Activated T-helper 1 cell treated with anti-CD3 and anti-CD28 coated beads, Interleukin-12 subunit alpha, Interleukin-12 subunit beta, Interleukin-2, Interleukin-4 antibody, amounts not matched to agents 30 ng/mL and 10 ng/mL and 1 ng/mL, durations not matched to agents 14 hours and 24 hours and 36 hours (primary cell): ENCODE measurements at regions not wholly inside any gene's neighbourhood (a gene's known extent, or its start where the extent isn't known, plus 50 kb on each side); places are given as distances from the start of the nearest gene placed in this dataset.
"Not testable (repeated sequence)": the region's sequence is repeated elsewhere in the genome, so short reads cannot be mapped to it uniquely, and the experiment has no call there.

ENCODE experiments used
- DNase-seq: peaks from one replicate; pipeline ENCODE4 v3.0.0; 2021; ENCODE audit warnings: low spot score
- H3K27ac Mint-ChIP-seq: one replicate; pipeline ENCODE4 v1.8.0; 2021; ENCODE audit warnings: mild to moderate bottlenecking, mixed read lengths
- H3K27me3 Mint-ChIP-seq: one replicate; pipeline ENCODE4 v1.8.0; 2022; ENCODE audit warnings: mild to moderate bottlenecking, moderate library complexity, mixed read lengths; ENCODE audit not compliant: insufficient read depth
- H3K36me3 Mint-ChIP-seq: one replicate; pipeline ENCODE4 v1.8.0; 2021; ENCODE audit warnings: low read depth, mixed read lengths
- H3K4me1 Mint-ChIP-seq: one replicate; pipeline ENCODE4 v1.8.0; 2021; ENCODE audit warnings: low read depth, mixed read lengths
- H3K4me3 Mint-ChIP-seq: one replicate; pipeline ENCODE4 v1.8.0; 2021; ENCODE audit warnings: mild to moderate bottlenecking, moderate library complexity, mixed read lengths
- H3K9me3 Mint-ChIP-seq: one replicate; pipeline ENCODE4 v1.8.0; 2021; ENCODE audit warnings: mixed read lengths
- intact Hi-C: fragments of 100-400 bp; cut with micrococcal nuclease; formaldehyde crosslinking; loops from one replicate; pipeline ENCODE4 v1.15.1; 2024

DNA sequence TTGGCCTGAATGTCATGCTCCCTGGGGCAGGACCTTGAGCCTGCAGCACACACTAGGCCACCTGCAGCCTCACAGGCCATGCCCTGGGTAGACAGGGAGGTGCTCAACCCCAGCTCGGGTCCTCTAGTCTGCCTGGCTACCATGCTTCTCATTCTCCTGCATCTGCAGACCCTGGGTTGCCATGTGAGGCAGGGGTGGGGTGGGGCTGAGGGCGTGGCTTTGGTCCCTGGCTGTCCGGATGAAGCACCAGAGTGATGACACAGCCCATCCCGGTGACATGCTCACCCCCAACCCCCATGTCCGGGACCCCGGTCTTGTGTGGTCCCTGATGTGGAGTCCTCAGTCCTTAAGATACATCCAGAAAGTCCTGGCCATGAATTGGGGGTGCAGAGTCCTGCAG lies 521.8 kb downstream of the GOLGA6L6 start:
- DNase-seq, H3K4me1 Mint-ChIP-seq, H3K4me3 Mint-ChIP-seq, H3K27ac Mint-ChIP-seq, H3K9me3 Mint-ChIP-seq, intact Hi-C loops, H3K27me3 Mint-ChIP-seq, H3K36me3 Mint-ChIP-seq: not testable (repeated sequence)

GRCh38 chr15:20017581-20017980 lies 524.0 kb downstream of the GOLGA6L6 start:
- intact Hi-C loops, H3K4me3 Mint-ChIP-seq, DNase-seq: not testable (repeated sequence)

DNA sequence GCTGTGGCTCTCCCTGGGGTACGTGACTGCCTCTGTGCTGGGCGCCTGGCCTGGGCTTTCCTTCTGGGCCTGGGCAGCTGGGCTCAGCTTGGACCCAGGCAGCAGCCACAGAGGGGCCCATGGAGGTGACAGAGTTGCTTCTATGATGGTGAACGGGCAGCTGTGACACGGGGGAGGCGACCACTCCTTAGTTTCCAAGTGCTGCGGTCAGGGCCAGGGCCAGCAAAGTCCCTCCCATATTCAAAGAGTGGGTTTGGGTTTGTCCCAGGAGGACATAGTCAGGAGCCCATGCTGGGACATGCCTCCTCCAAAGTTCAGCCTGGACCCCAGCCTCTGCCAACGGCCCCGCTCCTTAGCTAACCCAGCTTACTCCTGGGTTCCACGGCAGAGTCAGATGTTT lies 524.7 kb downstream of the GOLGA6L6 start:
- H3K4me3 Mint-ChIP-seq, H3K36me3 Mint-ChIP-seq, H3K27ac Mint-ChIP-seq, H3K9me3 Mint-ChIP-seq, H3K4me1 Mint-ChIP-seq, DNase-seq, intact Hi-C loops, H3K27me3 Mint-ChIP-seq: not testable (repeated sequence)

More at GRCh38 chr15:20017581-20017980, 524.0 kb downstream of the GOLGA6L6 start:
- not testable (repeated sequence) for H3K9me3 Mint-ChIP-seq, H3K4me1 Mint-ChIP-seq, H3K27ac Mint-ChIP-seq, H3K36me3 Mint-ChIP-seq, H3K27me3 Mint-ChIP-seq

DNA sequence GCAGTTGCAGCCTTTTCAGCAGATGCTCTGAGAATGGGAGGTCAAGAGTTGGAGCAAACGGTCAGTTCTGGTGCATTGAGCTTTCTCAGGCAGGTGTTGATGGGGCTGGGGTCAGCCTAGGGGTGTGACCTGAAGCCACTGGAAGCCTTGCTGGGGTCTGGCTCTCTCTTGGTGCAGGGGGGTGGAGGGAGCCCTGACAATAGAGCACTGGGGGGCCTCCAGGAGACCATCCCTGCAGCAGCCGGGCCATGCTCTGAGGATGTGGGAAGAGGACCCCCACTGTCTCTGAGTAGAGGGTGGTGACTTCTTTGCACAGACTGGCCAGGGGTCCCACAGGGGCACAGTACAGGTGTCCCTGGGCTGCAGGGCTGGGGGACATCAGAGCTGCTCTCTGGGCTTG lies 528.8 kb downstream of the GOLGA6L6 start:
- DNase-seq, H3K4me1 Mint-ChIP-seq, H3K27me3 Mint-ChIP-seq, H3K36me3 Mint-ChIP-seq, intact Hi-C loops, H3K9me3 Mint-ChIP-seq, H3K27ac Mint-ChIP-seq, H3K4me3 Mint-ChIP-seq: not testable (repeated sequence)

- H3K36me3 Mint-ChIP-seq, intact Hi-C loops, H3K27ac Mint-ChIP-seq, H3K4me1 Mint-ChIP-seq, H3K4me3 Mint-ChIP-seq, H3K9me3 Mint-ChIP-seq, DNase-seq, H3K27me3 Mint-ChIP-seq: not testable (repeated sequence)
Measured at GRCh38 chr15:20010759-20011158, 530.8 kb downstream of the GOLGA6L6 start.

DNA sequence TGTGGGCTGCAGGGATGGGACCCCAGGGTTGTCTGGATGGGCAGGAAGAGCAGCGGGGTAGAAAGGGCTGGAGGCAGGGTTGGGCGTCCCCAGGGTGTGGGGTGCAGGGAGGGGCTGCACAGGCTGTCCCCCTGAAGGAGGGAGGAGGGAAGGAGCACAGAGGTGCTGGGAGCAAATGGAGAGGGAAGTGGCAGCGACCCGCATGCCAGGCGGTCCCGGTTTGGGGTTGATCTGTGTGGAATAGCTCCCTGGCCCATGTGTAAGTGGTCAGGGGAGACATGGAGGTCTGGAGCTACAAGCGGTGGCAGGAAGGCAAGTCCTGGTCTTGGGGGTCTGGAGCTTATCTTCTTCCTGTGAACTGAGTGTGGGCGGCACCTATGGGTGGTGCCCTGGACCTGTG lies 532.0 kb downstream of the GOLGA6L6 start:
- intact Hi-C loops, H3K4me1 Mint-ChIP-seq, H3K27ac Mint-ChIP-seq, H3K36me3 Mint-ChIP-seq, H3K27me3 Mint-ChIP-seq, DNase-seq, H3K4me3 Mint-ChIP-seq, H3K9me3 Mint-ChIP-seq: not testable (repeated sequence)

GRCh38 chr15:20007338-20007737 lies 534.3 kb downstream of the GOLGA6L6 start:
- H3K36me3 Mint-ChIP-seq, intact Hi-C loops, H3K27ac Mint-ChIP-seq, H3K27me3 Mint-ChIP-seq, DNase-seq, H3K4me1 Mint-ChIP-seq, H3K4me3 Mint-ChIP-seq, H3K9me3 Mint-ChIP-seq: not testable (repeated sequence)

DNA sequence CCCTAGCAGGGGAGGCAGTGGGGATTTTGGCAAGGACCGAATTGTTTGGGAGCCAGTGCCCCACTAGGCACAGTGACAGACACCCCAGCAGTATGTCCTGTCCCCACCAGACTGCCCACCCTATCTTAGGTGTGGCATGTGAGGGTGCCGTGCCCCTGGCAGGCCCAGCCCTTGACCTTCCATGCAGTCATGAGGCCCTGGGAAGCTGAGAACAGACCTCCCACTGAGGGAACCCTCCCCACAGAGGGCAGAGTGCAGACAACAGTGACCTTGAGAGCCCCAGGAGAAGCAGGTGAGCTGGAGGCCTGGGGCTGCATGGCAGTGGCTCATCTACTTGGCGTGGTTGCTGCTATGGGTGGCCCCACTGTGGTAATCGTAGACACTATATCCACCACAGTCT lies 538.1 kb downstream of the GOLGA6L6 start:
- intact Hi-C loops, H3K27ac Mint-ChIP-seq, H3K4me1 Mint-ChIP-seq, DNase-seq, H3K27me3 Mint-ChIP-seq, H3K4me3 Mint-ChIP-seq, H3K9me3 Mint-ChIP-seq, H3K36me3 Mint-ChIP-seq: not testable (repeated sequence)

DNA sequence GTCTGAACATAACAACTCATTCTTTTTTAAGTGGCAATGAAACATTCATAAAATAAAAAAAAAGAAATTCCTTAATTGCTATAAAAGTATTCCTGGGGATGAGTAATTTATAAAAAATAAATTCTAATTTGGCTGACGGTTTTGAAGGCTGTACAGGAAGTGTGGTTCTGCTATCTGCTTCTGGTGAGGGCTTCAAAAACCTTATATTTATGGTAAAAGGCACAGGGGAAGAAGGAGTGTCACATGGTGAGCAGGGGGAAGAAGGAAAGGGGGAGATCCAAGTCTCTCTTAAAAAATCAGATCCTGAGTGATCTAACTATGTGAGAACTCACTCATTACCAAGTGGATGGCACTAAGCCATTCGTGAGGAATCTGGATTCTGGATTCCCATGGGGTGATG lies 539.0 kb downstream of the GOLGA6L6 start:
- DNase-seq, H3K27me3 Mint-ChIP-seq, H3K4me1 Mint-ChIP-seq, H3K36me3 Mint-ChIP-seq, H3K4me3 Mint-ChIP-seq, intact Hi-C loops, H3K9me3 Mint-ChIP-seq, H3K27ac Mint-ChIP-seq: not testable (repeated sequence)

GRCh38 chr15:19996574-19997194 lies 544.9 kb downstream of the GOLGA6L6 start:
- DNase-seq, H3K27ac Mint-ChIP-seq, H3K27me3 Mint-ChIP-seq, intact Hi-C loops, H3K4me3 Mint-ChIP-seq, H3K9me3 Mint-ChIP-seq, H3K36me3 Mint-ChIP-seq, H3K4me1 Mint-ChIP-seq: not testable (repeated sequence)

DNA sequence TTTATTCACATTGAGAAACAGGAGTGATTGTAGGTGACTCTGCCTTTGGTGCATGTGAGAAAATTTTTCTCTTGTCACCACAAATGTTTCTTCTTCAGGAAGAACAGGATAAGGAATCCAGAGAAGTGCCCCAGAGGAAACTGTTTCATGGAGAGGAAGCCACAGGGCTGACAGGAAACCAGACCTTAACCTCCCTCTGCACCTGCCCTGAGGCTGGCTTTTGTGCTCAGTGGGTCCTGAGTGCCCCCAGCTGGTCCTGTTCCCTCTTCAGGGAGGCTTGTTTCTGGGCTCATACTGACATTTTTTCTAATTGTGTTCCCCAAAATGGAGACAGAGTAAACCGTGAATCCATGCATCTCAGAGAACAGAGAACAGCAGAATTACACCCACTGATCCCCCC lies 546.3 kb downstream of the GOLGA6L6 start:
- intact Hi-C loops, H3K4me1 Mint-ChIP-seq, H3K27ac Mint-ChIP-seq: not testable (repeated sequence)

GRCh38 chr15:19992428-19992827 lies 549.2 kb downstream of the GOLGA6L6 start:
- H3K27ac Mint-ChIP-seq = no peak overlapping the region
- no peak for DNase-seq
- peaks cover 36% of the 10 kb centered on the region for H3K9me3 Mint-ChIP-seq
- H3K27me3 Mint-ChIP-seq = no peaks in the 10 kb centered on the region
- H3K4me3 Mint-ChIP-seq = no peak overlapping the region
- intact Hi-C loops = no loop called here
- H3K36me3 Mint-ChIP-seq = no peaks in the 10 kb centered on the region
- H3K4me1 Mint-ChIP-seq = no peaks in the 10 kb centered on the region

More for the DNA sequence above, 546.3 kb downstream of the GOLGA6L6 start:
- DNase-seq, H3K36me3 Mint-ChIP-seq, H3K27me3 Mint-ChIP-seq, H3K4me3 Mint-ChIP-seq: not testable (repeated sequence)
- peaks cover 21% of the 10 kb centered on the region for H3K9me3 Mint-ChIP-seq

DNA sequence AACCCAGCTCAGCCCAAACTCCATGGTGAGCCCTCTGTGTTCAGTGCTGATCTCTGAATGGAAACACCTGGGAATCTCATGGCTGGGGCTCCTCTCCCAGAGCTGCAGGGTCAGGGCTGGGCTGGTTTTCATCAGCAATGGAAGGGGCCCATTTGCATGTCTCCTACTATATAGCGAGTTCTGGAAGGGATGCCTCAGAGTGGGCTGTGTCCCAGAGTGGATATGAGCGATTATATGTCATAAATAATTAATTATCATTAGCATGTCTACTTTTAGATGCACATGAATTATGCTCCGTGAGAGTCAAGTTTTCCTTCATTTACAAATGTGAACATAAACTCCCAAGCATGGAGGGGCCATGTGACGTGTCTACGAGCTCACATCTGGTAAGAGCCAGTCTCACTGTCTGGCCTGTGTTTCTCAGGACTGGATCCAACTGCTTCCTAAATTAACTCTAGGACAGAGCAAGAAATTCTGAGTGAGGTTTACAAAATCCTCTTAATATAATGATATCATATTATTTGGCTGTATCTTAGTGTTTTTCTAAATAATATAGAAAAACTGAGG lies 553.4 kb downstream of the GOLGA6L6 start:
- Mint-ChIP-seq H3K9me3 (peaks cover 43% of the 10 kb centered on the region), H3K27me3 (no peaks in the 10 kb centered on the region), H3K4me1 (no peaks in the 10 kb centered on the region), H3K27ac (no peak overlapping the region), H3K36me3 (no peaks in the 10 kb centered on the region), H3K4me3 (no peak overlapping the region)
- no peak for DNase-seq
- intact Hi-C loops = no loop called here
